ENCODE measurements at regions not wholly inside any gene's neighbourhood (a gene's known extent, or its start where the extent isn't known, plus 50 kb on each side); places are given as distances from the start of the nearest gene placed in this dataset.

DNA sequence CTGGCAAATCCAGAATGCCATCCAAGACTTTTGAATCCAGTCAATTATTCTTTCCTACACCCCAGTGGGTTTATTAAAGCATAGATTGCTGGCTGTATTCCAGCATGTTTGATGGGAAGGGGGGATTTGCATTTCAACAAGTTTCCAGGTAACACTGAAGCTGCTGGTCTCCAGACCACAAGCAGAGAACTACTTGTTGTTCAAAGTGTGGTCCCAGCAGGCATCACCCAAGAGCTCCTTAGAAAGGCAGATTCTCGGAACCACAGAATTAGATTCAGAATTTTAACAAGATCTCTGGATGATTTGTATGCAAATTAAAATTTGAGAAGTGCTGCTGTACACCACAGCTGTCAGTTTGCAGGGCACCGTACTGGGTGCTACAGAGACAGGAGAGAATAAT lies 216.3 kb upstream of the FAM78B start:
- H3K27me3 ChIP-seq (ENCODE audit: control insufficient read depth, insufficient read depth, low read length), result no peaks in the 10 kb centered on the region
- H3K4me3 ChIP-seq (ENCODE audit: low read depth, low read length), result no peak overlapping the region
- no peak for DNase-seq (ENCODE audit: low read depth)
- TF ChIP-seq, protein P1, sequence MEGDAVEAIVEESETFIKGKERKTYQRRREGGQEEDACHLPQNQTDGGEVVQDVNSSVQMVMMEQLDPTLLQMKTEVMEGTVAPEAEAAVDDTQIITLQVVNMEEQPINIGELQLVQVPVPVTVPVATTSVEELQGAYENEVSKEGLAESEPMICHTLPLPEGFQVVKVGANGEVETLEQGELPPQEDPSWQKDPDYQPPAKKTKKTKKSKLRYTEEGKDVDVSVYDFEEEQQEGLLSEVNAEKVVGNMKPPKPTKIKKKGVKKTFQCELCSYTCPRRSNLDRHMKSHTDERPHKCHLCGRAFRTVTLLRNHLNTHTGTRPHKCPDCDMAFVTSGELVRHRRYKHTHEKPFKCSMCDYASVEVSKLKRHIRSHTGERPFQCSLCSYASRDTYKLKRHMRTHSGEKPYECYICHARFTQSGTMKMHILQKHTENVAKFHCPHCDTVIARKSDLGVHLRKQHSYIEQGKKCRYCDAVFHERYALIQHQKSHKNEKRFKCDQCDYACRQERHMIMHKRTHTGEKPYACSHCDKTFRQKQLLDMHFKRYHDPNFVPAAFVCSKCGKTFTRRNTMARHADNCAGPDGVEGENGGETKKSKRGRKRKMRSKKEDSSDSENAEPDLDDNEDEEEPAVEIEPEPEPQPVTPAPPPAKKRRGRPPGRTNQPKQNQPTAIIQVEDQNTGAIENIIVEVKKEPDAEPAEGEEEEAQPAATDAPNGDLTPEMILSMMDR (IDR thresholded peaks at IDR 0.05; ENCODE audit: insufficient read depth, low read length, poor library complexity, severe bottlenecking), result no peak
- H3K36me3 ChIP-seq (ENCODE audit: control insufficient read depth, insufficient read depth, low read length), result no peaks in the 10 kb centered on the region

DNA sequence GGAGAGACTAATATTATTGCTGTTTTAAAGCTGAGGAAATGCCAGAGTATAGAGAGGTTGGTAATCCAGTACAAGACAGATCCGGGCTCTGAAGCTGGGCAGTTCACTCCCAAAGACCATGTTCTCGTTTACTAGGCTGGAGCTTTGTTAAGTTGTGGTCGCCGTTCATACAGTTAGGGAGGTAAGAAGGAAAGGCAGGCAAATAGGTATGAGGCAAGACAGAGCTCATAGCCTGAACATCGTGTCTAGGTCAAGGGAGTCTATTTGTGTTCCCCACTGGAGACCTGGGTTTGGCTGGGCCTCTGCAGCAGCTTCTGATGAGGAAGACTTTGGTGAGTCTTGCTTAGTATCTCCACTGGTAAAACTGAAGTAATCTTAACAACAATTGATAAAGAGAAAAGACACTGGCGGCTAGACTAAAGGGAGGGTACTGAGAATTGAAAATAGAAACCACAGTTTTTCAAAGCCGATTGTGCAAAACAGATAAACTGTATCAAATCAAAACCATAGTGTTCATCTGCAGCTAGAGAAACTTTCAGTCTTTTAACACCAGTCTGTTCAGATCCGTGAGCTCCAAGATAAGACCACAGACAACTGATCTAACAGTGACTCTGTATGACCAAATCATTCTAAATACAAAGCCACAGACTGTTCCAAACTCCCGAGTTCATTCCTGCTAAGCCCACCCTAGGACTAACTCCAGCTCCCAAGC lies 217.0 kb upstream of the FAM78B start:
- H3K36me3 ChIP-seq (ENCODE audit: control insufficient read depth, insufficient read depth, low read length), result no peaks in the 10 kb centered on the region

DNA sequence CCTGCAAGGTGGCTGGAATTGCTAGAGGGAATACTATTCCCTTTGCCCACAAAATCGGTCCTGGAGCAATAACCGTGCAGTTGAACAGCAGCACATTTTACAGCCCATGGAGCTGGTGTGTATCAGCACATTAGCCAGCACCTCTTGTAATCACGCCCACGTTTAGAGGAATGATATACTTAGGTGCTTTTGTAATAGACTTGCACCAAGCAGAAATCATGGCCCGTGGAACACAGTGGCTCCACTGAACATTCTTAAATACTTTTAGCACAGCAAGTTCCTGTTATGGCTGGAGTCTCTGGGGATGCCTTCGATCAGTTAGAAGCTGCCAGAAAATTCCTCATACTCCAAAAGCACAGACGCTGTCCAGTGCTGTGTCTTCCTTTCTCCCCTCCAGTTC lies 218.1 kb upstream of the FAM78B start:
- TF ChIP-seq, protein P1 (IDR thresholded peaks at IDR 0.05; ENCODE audit: insufficient read depth, low read length, poor library complexity, severe bottlenecking), result no peak
- Histone ChIP-seq H3K27me3 (ENCODE audit: control insufficient read depth, insufficient read depth, low read length) (no peaks in the 10 kb centered on the region), H3K4me3 (ENCODE audit: low read depth, low read length) (no peak overlapping the region), H3K36me3 (ENCODE audit: control insufficient read depth, insufficient read depth, low read length) (no peaks in the 10 kb centered on the region)
- DNase-seq (ENCODE audit: low read depth), result no peak

More for the DNA sequence above, 217.0 kb upstream of the FAM78B start:
- DNase-seq (ENCODE audit: low read depth), result no peak
- no peak overlapping the region for H3K4me3 ChIP-seq (ENCODE audit: low read depth, low read length)
- TF ChIP-seq, protein P1 (IDR thresholded peaks at IDR 0.05; ENCODE audit: insufficient read depth, low read length, poor library complexity, severe bottlenecking), result no peak
- no peaks in the 10 kb centered on the region for H3K27me3 ChIP-seq (ENCODE audit: control insufficient read depth, insufficient read depth, low read length)

DNA sequence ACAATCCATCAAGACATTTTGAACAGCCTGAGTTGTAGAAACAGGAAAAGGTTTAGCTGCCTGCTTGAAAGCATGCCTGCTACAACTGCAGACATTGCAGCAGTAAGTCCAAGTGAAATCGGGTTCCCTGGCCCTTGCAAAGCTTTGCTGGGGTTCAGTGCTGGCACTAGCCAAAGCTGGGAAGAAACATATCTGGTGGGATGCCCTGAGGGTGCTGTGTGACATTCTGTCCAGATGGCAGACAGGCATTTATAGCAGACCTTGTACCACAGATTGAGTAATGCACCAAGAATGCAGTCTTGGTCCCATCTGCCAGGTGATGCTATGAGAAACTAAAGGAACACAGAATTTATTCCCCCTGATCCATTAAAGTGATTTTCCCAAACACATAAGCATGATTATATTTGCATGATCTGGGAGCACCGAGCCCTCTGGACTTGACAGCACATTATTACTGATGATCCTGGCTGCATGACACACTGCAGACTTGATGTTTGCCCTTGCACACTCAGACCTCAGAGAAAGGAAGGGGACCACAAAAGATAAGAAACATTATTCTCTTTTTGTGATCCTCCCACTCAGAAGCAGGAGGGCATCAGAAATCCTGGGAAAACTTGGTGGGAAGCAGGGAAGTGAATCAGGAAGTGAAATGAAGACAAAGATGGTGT lies 223.7 kb upstream of the FAM78B start:
- H3K27me3 ChIP-seq (ENCODE audit: control insufficient read depth, insufficient read depth, low read length), result no peaks in the 10 kb centered on the region

DNA sequence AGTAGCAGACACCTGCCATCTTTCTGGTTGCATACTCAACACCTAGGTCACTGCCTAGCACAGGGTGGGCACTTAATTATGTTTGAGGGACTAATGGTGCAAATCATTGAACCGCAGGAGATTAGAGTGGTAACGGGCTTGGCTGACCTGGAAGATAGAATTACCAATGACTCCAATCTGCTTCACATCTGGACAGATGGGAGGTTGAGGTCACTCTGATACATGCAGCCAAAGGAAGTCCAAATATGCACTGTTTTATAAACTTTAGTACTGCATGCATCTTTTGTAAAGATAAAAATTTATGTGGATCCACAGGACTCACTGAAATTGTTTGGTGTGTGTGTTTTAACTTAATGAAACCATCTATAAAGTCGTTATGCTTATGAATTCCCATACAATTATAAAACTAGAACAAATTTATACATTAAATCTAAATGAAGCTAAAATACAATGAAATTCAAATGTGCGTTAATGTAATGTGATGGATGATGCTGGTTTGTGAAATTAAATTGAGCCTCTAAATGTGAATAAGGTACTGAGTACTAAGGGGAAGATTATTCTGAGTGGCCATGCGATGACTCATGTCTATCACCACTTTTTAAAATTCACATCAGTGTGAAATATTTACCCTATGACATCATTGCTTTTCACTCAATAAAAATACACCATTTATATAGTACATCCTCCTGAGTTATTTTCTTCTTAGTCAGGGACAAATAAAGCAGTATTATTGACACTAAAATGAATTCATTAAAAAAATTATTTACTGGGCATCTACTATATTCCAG lies 224.7 kb upstream of the FAM78B start:
- no peaks in the 10 kb centered on the region for H3K36me3 ChIP-seq (ENCODE audit: control insufficient read depth, insufficient read depth, low read length)
- no peak overlapping the region for H3K4me3 ChIP-seq (ENCODE audit: low read depth, low read length)
- no peaks in the 10 kb centered on the region for H3K27me3 ChIP-seq (ENCODE audit: control insufficient read depth, insufficient read depth, low read length)
- TF ChIP-seq, protein P1 (IDR thresholded peaks at IDR 0.05; ENCODE audit: insufficient read depth, low read length, poor library complexity, severe bottlenecking), result no peak
- DNase-seq (ENCODE audit: low read depth), result no peak

More for the DNA sequence above, 223.7 kb upstream of the FAM78B start:
- TF ChIP-seq, protein P1 (IDR thresholded peaks at IDR 0.05; ENCODE audit: insufficient read depth, low read length, poor library complexity, severe bottlenecking), result no peak
- H3K4me3 ChIP-seq (ENCODE audit: low read depth, low read length), result no peak overlapping the region
- no peak for DNase-seq (ENCODE audit: low read depth)
- H3K36me3 ChIP-seq (ENCODE audit: control insufficient read depth, insufficient read depth, low read length), result no peaks in the 10 kb centered on the region
